Sigmoid colon (tissue), 4 donors: ENCODE measurements at regions not wholly inside any gene's neighbourhood (a gene's known extent, or its start where the extent isn't known, plus 50 kb on each side); places are given as distances from the start of the nearest gene placed in this dataset.

Experiments
- EP300 ChIP-seq, 4 donors: sonication (generic); formaldehyde crosslinking; IDR thresholded peaks; one replicate each; pipeline ENCODE4 v1.6.1; 2017; ENCODE audit warnings: antibody characterized with exemption in 4 of 4
- POLR2A ChIP-seq, 2 donors: fragments of 450-650 bp; IDR thresholded peaks; one replicate each; pipeline ENCODE4 v1.6.1; 2016; ENCODE audit warnings: antibody characterized with exemption in 2 of 2, mild to moderate bottlenecking in 2 of 2, moderate library complexity in 2 of 2
- POLR2AphosphoS5 ChIP-seq, 4 donors: sonication (generic); formaldehyde crosslinking; IDR thresholded peaks; one replicate each; pipeline ENCODE4 v1.6.1; 2017; ENCODE audit warnings: antibody characterized with exemption in 4 of 4
- TF ChIP-seq, protein P1 (sequence below), 4 experiments: fragments of 450-650 bp in 3 of 4; fragments of 200-600 bp in 1 of 4; IDR thresholded peaks; one replicate each; pipeline ENCODE4 v1.5.1; 2016 to 2019; ENCODE audit warnings: antibody characterized with exemption in 4 of 4, mild to moderate bottlenecking in 3 of 4, moderate library complexity in 2 of 4

DNA sequence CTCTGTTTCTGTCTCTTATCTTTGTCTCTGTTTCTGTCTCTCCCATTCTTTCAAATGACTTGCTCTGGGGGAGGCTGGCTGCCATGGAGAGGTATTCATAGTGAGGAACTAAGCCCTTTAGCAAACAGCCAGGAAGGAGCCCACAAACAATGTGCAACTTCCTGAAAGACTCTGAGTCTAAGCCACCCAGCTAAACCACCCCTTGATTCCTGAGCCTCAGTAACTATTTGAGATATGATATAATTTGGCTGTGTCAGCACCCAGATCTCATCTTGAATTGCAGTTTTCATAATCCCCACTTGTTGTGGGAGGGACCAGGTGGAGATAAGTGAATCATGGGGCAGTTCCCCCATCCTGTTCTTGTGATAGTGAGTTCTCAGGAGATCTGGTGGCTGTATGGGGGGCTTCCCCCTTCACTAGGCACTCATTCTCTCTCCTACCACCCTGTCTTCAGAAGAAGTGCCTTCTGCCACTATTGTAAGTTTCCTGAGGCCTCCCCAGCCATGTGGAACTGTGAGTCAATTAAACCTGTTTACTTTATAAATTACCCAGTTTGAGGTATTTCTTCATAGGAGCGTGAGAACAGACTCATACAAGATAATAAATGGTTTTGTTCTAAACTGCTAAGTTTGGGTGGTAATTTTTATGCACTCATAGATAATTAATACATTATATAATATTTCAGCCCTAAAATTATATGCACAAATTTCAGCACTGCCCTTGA, 121.2 kb upstream of the FOXP2 start:
- TF ChIP-seq, protein P1, sequence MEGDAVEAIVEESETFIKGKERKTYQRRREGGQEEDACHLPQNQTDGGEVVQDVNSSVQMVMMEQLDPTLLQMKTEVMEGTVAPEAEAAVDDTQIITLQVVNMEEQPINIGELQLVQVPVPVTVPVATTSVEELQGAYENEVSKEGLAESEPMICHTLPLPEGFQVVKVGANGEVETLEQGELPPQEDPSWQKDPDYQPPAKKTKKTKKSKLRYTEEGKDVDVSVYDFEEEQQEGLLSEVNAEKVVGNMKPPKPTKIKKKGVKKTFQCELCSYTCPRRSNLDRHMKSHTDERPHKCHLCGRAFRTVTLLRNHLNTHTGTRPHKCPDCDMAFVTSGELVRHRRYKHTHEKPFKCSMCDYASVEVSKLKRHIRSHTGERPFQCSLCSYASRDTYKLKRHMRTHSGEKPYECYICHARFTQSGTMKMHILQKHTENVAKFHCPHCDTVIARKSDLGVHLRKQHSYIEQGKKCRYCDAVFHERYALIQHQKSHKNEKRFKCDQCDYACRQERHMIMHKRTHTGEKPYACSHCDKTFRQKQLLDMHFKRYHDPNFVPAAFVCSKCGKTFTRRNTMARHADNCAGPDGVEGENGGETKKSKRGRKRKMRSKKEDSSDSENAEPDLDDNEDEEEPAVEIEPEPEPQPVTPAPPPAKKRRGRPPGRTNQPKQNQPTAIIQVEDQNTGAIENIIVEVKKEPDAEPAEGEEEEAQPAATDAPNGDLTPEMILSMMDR (IDR thresholded peaks at IDR 0.05), result no peak
- TF ChIP-seq POLR2AphosphoS5 (IDR thresholded peaks at IDR 0.05) (no peak), EP300 (IDR thresholded peaks at IDR 0.05) (no peak), POLR2A (IDR thresholded peaks at IDR 0.05) (no peak)
